IPS-NIHi11 (cell line): ENCODE measurements at regions not wholly inside any gene's neighbourhood (a gene's known extent, or its start where the extent isn't known, plus 50 kb on each side); places are given as distances from the start of the nearest gene placed in this dataset.
"Not testable (repeated sequence)": the region's sequence is repeated elsewhere in the genome, so short reads cannot be mapped to it uniquely, and the experiment has no call there.

Experiments used
- DNase-seq: peaks from one replicate; pipeline ENCODE4 v3.0.0; 2012; ENCODE audit warnings: mixed read lengths, low spot score

DNA sequence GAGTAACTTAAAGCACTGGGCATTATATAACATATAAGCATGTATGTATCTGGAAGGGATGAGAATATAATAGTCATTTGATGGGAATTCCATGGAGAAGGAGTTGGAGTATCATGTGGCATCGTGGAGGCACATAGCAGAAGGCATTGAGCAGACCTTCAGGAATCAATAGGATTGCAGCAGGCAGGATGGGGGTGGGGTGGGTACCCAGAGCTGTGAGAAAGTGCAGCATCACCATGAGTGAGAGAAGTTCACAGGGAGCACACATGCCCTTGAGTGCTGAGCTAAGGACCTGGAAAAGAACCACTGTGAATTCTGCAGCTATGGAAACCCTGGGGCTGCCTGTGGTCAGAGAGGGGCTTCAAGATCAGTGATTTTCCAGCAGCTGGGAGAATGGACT is 57.3 kb downstream of the MED10 start:
- DNase-seq, result no peak

DNA sequence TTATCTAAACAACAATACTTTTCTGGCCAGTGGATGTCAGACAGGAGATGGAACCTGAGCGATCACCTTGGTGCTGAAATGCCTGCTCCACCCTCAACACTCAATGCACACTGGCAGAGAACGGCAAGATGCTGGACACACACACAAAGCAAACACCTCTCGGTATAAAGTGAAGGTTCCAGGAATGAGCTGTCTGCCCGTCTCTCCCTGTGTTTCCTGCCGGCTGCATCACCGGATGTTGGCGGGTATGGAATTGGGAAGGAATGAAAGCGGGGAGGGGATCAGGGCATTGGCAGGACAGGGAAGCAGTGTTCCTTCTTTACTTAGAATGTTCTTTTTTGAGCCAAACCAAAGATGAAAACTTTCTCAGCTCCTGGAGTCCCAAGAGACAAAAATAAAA is 59.2 kb downstream of the MED10 start:
- DNase-seq, result no peak

DNA sequence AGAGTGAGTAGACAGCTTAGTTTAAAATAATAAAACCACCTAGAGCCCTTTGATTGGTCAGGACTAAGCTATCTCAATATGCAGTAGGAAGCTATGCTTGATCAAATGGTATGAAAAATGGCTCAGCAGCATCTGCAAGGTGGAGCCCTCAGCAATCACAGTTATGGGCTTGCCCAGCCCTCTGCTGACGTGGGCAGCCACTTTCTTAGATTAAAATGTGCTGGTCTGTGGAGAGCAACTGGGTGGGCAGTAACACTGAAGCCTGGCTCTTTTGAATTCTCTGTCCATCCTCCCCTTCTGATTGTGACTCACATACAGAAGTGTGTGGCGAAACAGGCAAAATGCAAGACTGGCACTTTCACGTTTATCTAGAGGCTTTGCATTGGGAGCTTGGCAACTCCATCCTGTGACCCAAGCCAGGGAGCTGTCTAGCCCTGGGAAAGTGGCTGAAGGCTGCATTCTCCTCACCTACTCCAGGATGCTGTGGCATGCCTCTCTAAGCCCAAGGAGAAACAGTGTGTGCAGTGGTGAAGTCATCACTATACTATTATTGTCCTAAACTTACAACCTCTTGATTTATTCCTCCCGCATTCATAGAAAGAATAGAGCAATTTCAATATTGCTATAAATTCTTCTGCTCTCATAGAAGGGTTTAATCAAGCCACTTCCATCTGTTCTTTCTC is 61.1 kb downstream of the MED10 start:
- no peak for DNase-seq

DNA sequence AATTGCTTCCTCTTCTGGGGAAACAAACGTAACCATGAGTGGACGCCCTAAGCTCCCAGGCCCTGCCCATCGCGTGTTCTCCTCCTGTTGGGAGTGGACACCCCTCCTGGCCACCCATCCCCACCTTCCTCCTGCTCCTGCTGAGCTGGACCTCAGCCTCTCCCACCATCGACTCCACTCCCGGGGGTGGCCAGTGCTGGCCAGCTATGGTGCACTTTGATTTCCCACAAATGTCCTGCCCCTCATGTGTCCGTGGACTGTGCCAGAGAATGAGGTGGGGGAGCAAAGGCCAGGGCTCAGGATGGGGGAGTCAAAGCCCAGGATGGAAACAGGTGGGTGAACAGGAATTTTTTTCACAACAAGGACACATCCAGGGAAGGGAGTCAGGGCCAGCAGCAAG is 62.8 kb downstream of the MED10 start:
- no peak for DNase-seq

DNA sequence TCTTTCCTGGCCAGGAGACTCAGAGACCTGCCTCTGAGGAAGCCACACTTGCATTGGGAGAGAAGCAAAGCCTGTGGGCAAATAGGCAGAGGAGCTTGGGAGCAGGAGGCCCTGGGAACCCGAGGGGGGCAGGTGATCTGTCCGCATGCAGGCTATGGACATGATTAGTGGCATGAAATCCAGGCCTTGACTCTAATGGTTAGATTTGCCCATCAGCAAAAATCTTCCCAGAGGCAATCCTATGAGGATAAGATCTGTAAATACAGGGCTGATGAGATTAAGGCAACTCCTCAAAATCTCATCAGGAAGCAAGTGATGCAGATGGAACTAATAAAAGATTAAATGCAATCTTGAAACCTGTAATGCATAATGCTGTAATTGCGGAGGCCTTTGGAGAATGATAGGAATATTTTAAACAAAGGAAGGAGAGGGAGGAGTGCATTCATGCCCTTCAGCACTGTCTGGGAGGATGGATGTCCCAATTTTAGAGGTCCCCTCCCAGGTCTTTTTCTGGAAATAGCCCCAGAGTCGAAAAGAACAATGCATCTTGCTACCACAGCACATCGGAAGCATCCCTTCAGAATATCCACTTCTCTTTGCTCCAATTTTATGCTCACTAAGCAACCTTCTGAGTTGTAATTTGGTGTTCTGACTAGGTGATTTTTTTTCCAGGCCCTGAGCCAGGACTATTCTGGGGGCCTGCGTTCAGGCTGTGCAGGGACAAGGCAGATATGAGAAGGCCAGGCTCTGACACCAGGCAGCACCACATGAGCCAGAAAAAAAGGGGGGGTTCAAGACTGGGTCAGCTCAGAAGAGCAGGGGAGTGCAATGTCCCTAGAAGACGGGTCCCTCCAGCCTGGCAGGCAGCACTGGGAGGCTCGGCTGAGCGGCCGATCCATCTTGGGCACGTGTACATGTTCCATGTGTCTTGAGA is 66.5 kb downstream of the MED10 start:
- DNase-seq, result no peak

DNA sequence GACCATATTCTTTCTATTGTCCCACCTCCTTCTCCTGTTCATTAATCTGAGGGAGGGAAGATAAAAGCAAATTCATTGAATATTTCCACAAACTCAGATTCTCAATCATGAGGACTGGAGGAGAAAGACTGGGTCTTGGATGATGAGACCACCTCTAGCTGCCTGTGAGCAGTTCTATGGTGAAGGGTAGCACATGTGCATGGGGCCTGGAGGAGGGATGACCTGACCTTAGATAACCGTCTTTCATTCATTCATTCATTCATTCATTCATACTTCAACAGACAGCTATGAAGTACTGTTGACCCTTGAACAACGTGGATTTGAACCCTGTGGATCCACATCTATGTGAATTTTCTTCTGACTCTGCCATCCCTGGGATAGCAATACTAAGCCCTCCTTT is 68.4 kb downstream of the MED10 start:
- DNase-seq, result no peak

DNA sequence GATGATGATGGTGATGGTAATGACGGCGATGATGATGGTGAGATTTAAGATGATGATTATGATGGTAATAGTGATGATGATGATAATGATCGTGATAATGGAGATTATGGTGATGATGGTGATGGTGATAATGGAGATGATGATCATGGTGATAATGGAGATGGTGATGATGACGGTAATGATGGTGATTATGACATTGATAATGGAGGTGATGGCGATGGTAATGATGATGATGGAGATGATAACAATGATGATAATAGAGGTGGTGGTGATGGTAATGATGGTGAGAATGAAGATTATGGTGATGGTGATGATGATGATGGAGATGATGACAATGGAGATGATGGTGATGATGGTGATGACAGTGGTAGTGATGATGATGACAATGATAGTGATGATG is 69.7 kb downstream of the MED10 start:
- no peak for DNase-seq

DNA sequence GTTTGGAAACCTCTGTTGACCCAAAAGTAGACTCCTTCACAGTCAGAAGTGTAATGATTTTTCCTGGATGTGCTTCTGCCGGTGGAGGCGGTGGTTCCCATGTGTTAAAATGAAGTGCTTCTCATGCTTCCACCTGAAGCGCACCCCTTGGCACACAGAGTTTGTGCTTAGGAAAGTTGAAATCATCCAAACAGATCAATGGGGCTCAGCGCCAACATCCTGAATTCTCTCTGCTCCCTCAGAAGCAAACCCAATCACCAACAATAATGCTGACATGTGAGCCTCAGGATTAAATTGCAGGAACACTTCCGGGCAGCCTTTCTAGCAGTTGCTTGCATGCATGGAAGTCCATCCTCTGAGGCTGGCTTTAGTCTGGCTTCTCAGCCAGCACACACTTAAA is 71.0 kb downstream of the MED10 start:
- DNase-seq, result no peak

DNA sequence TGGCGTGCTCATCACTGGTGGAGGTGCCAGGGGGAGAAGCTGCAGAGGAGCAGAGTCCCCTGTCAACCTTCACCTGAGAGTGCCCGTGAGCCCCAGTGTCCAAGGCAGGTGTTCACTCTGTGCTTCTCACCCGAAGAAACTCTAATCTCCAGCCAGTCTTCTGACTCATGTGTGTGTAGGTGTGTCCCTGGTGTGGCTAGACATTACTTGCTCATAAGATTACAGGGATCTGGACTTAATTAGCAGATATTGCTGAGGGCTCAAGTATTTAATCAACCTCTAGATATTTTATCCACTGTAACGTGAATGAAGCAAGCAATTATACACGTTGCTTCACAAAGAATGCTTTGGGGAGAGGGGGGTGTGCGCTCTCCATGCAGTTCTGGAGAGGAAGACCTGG is 72.5 kb downstream of the MED10 start:
- DNase-seq, result no peak

DNA sequence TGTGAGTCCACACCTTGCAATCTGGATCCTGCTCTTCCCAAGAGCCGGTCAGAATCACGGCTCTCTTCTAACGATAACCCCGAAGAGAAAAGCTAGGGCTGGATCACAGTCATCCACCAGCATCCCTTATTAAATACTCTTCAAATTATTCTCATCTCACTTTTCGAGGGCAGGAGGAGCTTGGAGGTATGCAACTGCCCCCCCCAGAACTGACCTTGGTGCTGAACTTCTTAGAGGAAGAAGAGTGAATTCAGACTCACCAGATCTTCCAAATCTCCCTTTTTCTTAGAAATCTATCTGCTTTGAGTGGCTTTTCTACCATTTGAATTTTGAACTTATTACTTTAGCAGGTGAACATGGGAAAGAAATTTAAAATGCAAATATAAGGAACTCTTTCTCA is 75.7 kb downstream of the MED10 start:
- DNase-seq, result peak; percentile 28

DNA sequence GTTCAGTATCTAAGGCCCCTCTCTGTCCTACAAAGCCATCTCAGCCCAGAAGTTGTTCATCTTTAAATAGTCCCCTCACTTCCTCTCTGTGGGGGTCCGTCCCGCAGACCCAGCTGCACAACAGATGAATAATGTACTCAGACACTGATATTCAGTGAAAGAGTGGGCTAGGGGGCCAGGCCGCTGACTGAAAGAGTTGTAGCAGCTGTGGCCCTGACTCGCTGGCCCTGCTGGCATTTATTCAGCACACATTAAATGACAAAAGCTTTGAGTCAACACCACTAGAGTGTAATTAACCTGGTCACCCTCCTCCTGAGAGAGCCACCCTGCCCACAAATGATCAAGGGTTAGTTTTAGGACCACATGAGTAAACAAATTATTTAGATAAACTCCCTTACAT is 76.3 kb downstream of the MED10 start:
- DNase-seq, result no peak

DNA sequence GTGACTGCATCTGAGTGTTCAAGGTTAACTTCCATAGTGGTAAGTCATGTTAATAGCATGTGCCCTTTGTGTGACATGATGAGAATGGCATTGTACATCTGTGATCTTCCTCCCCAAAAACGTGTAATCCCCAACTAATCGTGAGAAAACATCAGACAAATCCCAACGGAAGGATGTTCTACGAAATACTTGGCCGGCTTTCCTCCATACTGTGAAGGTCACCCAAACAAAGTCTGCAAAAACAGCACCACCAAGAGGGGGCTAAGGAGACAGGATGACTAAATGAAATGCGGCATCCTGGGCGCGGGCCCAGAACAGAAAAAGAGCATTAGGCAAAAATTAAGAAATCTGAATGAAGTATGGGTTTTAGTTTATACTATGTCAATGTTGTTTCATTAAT is 81.8 kb downstream of the MED10 start:
- DNase-seq, result no peak

DNA sequence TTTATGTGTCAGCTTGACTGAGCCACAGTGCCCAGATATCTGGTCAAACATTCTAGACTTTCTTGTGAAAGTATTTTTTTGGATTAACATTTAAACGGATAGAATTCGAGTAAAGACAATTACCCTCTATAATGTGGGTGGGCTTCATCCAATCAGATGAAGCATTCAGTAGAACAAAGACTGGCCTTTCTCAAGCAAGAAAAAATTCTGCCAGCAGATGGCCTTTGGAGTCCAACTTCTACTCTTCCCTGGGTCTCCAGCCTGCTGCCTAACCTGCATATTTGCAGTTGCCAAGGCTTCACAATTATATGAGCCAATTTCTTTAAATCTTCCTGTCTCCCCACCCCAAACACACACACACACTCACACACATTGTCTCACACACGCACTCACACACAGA is 86.4 kb downstream of the MED10 start:
- peak; percentile 36 for DNase-seq

DNA sequence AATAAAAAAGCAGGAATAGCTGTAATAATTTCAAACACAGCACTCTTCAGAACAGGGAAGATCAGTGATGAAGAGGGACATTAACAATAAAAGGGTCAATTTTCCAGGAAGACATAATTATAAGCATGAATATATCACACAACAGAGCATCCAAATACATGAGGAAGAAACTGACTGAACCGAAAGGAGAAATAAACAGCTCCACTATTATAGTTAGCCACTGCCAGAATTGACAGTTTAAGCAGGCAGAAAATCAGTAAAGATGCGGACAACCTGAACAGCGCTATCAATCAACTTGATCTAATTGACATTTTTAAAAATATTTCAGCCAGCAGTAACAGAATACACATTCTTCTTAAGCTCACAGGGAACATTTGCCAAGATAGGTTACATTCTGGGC is 89.1 kb downstream of the MED10 start:
- no peak for DNase-seq

DNA sequence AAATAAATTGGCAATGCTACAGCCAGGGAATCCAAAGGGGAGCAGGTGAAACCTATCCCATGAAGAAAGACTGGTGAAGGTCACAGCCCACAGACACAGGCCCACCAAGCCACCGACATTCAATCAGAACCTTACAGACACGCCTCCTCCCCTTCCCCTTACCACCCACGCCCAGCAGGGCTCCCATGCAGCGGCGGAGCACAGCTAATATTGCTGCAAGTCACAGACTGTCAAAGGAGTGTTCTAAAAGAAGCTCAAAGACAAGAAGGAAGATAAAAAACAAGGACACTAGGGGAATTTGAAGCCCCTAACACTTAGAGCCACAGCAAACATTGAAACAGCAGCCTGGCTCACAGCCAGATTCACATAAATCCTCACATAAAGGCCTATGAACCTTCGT is 91.2 kb downstream of the MED10 start:
- DNase-seq, result peak; percentile 20

DNA sequence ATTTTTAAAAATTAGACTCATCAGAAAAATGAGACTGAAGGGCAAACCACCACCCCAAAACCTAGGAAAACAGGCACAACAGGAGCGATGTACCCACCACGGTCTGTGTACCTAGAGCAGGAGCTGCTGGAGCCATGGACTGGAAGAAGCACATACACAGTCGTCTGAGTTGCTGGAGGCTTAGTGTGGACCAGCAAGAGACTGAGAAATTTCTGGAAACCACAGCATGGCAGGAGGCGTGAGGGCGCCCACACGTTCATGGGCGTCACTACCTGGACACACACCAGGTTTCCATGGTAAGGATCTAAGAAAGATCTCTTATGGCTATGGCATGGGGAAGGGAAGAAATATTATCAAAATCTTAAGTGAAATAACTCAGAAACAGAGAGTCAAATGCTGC is 91.9 kb downstream of the MED10 start:
- DNase-seq, result no peak

DNA sequence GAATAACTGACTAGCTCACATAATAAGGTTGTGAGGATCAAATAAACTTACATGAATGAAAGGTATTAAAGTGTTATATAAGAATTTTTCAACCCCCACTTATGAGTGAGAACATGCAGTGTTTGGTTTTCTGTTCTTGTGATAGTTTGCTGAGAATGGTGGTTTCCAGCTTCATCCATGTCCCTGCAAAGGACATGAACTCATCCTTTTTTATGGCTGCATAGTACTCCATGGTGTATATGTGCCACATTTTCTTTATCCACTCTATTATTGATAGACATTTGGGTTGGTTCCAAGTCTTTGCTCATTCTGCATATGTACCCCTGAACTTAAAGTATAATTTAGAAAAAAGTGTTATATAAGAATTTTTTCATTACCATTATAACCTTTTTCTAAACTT is 93.9 kb downstream of the MED10 start:
- not testable (repeated sequence) for DNase-seq

DNA sequence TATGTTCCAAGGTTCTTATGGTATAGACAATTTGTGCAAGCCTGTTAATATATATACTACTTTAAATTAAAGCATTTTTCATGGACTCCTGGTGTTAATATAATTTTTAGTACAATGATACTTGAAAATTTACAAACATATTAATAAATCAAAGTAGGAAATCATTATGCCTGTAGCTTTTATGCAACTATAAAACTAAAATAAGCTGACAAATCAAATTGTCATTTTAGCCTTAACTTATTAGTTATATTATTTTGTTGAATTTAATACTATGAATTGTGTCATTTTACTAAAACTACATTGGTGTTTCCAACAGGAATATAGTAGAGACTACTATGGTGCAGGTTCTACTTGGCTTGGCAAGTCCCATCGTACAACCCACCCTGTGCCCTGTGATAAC is 96.0 kb downstream of the MED10 start:
- no peak for DNase-seq

DNA sequence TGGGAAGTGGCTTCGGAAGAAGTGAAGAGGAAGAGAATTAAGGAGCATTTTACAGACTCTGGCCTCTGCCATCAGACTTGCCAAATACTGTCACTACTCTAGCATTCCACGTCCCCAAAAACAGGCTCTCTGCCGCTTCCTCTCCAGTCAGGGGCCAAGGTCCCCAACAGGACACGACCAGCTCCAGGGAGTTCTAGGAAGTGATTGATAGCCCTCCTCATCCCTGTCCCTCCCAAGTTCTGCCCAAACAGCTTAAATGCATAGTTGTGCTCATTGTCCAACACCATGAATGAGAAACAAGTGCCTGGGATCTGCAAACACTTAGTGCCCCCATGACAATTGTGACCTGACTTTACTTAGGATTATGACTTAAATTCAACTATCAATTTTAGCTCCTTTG is 96.5 kb downstream of the MED10 start:
- no peak for DNase-seq

DNA sequence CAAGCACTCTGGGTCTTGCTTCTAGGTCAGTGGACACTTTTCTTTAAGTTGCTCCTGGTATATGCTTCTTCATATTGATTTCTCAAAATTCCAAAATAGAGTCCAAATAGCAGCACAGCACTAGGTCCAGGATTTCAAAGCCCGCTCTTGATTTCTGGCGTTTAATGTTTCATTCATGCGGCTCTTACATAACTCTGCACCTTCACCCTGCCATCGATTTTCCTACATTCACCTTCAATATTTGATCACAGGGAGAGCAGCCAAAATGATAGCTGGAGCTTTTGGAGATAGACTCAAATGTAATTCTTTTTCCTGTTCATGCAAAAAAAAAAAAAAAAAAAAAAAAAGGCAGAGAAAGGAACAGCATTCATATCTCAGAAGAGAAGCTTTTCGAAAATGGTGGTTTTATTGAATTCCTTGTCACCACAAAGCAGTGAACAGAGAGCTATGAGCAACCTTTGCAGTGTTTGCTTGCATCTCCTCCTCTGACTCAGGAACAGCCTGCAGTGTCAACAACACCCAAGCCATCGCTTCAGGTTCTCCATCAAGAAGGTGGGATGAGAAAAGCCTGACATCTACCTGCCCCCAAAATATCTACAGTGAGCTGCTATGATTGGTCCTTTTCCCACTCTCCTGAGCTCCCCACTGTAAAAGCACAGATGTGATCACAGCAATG is 97.8 kb downstream of the MED10 start:
- DNase-seq, result no peak

DNA sequence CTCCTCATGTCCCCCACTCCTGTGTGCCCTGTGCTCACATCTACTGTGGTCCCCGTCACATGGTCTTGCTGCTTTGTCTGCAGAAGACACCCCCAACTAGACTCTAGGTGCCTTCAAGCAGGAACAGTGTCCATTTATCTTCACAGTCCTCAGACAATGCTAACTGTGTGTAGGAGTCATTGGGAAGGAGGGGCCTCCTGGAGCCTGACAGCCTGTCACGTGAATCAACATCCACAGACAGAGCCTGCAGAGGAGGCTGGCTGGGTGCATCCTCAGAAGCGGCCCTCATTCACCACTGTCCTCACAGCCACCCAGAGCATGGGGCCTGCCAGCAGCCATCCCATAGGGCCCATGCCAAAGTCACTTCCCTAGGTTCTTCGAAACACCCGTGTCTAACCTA is 98.7 kb downstream of the MED10 start:
- no peak for DNase-seq

DNA sequence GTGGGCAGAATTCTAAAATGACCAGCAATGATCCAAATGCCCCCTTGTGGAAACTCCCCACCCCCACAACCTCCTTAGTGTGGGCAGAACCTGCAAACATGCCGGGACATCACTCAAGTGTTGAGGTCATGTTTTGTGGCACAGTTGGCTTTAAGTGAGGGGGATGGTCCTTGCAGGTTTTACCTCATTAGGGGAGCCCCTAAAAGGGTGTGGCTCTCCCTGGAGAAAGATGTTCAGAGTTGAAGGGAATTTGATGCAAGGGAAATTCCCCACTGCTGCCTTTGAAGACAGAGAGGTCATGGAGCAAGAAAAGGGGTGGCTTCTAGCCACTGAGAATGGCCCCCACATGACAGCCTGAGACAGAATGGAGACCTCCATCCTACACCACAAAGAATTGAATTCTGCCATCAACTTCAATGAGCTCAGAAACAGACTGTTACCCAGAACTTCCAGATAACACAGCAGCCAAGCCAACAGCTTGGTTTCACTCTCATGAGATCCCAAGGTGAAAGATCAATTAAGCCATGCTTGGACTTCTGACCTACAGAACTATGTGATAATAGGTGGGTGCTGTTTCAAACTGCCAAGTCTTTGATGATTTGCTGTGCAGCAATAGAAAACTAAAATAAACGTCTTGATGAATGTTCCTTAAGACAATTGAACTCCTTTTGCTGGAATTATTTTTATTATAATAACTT is 103.4 kb downstream of the MED10 start:
- DNase-seq, result no peak
